Osteoblast (primary cell): ENCODE measurements at regions not wholly inside any gene's neighbourhood (a gene's known extent, or its start where the extent isn't known, plus 50 kb on each side); places are given as distances from the start of the nearest gene placed in this dataset.

ENCODE experiments used
- DNase-seq: peaks from one replicate; pipeline ENCODE4 v3.0.0; 2011; ENCODE audit warnings: low spot score, mixed read lengths; ENCODE audit not compliant: insufficient read length; ENCODE audit errors: missing footprints
- H2AFZ ChIP-seq: 2 replicates; pipeline ENCODE4 v1.6.0; 2011; ENCODE audit warnings: mild to moderate bottlenecking, low read length
- H3K27ac ChIP-seq: 2 replicates; pipeline ENCODE4 v1.5.1; 2011; ENCODE audit warnings: mild to moderate bottlenecking, low read depth, low read length, moderate library complexity
- H3K27me3 ChIP-seq: 2 replicates; pipeline ENCODE4 v1.6.0; 2012; ENCODE audit warnings: mild to moderate bottlenecking, control low read depth, inconsistent platforms, low read length, moderate library complexity; ENCODE audit not compliant: insufficient read depth
- H3K36me3 ChIP-seq: 2 replicates; pipeline ENCODE4 v1.5.1; 2011; ENCODE audit warnings: mild to moderate bottlenecking, low read length, control low read depth, moderate library complexity; ENCODE audit not compliant: insufficient read depth
- H3K4me1 ChIP-seq: 2 replicates; pipeline ENCODE4 v1.5.1; 2011; ENCODE audit warnings: mild to moderate bottlenecking, low read length, control low read depth, moderate library complexity; ENCODE audit not compliant: insufficient read depth
- H3K4me2 ChIP-seq: 2 replicates; pipeline ENCODE4 v1.6.0; 2011; ENCODE audit warnings: mild to moderate bottlenecking, low read length; ENCODE audit not compliant: insufficient read depth
- H3K4me3 ChIP-seq: fragments of 200-600 bp; sonication (generic); 3 replicates; pipeline ENCODE4 v1.5.1; 2012; ENCODE audit warnings: mild to moderate bottlenecking, low read length, inconsistent platforms; ENCODE audit not compliant: insufficient read depth
- H3K79me2 ChIP-seq: 2 replicates; pipeline ENCODE4 v1.6.0; 2012; ENCODE audit warnings: mild to moderate bottlenecking, low read length, control low read depth, inconsistent platforms; ENCODE audit not compliant: insufficient read depth
- H3K9me3 ChIP-seq: 2 replicates; pipeline ENCODE4 v1.5.1; 2011; ENCODE audit warnings: low read depth, low read length, control low read depth
- H4K20me1 ChIP-seq: 2 replicates; pipeline ENCODE4 v1.6.0; 2012; ENCODE audit warnings: mild to moderate bottlenecking, low read length, control low read depth; ENCODE audit not compliant: insufficient read depth
- CTCF ChIP-seq: IDR thresholded peaks from 2 replicates; pipeline ENCODE4 v1.5.1; 2011; ENCODE audit warnings: mild to moderate bottlenecking, low read depth, low read length, moderate library complexity; ENCODE audit errors: extremely low read depth

GRCh38 chr7:9240001-9240400, 806.6 kb downstream of the NXPH1 start:
- no peak for TF ChIP-seq CTCF
- Histone ChIP-seq H2AFZ (no peak overlapping the region), H3K27ac (no peak overlapping the region), H3K4me1 (no peaks in the 10 kb centered on the region), H4K20me1 (no peaks in the 10 kb centered on the region), H3K36me3 (no peaks in the 10 kb centered on the region), H3K4me2 (no peak overlapping the region), H3K9me3 (no peaks in the 10 kb centered on the region), H3K4me3 (no peak overlapping the region), H3K27me3 (no peaks in the 10 kb centered on the region), H3K79me2 (no peaks in the 10 kb centered on the region)
- DNase-seq = no peak

- no peaks in the 10 kb centered on the region for H3K9me3 ChIP-seq
- no peak overlapping the region for H3K4me2 ChIP-seq
- no peaks in the 10 kb centered on the region for H3K27me3 ChIP-seq
- H3K4me1 ChIP-seq = no peaks in the 10 kb centered on the region
- H4K20me1 ChIP-seq = no peaks in the 10 kb centered on the region
- TF ChIP-seq CTCF = no peak
- no peaks in the 10 kb centered on the region for H3K79me2 ChIP-seq
- no peak overlapping the region for H3K4me3 ChIP-seq
- H2AFZ ChIP-seq = no peak overlapping the region
- no peak overlapping the region for H3K27ac ChIP-seq
- DNase-seq = no peak
- H3K36me3 ChIP-seq = no peaks in the 10 kb centered on the region
Observed at GRCh38 chr7:9241826-9242225, 808.4 kb downstream of the NXPH1 start.

DNA sequence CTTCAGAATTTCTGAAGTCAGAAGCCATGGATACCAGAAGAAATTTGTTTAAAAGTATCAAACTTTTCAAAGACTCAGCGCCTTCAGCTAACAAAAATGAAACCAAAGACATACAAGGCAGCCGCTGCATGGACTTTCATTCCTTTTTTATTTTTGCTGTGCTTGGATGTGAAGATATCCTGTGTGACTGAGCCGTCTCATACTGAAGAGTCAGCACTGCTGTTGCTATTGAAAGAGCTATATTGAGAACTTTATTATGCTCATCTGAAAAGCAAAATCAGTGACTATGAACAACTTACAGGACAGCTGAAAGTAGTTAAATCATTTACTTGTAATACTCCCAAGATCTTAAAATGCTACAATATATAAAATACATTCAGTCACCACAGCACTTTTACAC, 809.2 kb downstream of the NXPH1 start:
- H3K79me2 ChIP-seq = no peaks in the 10 kb centered on the region
- no peak for TF ChIP-seq CTCF
- no peak overlapping the region for H2AFZ ChIP-seq

GRCh38 chr7:9250876-9251275, 817.5 kb downstream of the NXPH1 start:
- no peaks in the 10 kb centered on the region for H3K79me2 ChIP-seq
- H2AFZ ChIP-seq = no peak overlapping the region
- H3K36me3 ChIP-seq = no peaks in the 10 kb centered on the region
- peaks cover 5% of the 10 kb centered on the region for H3K9me3 ChIP-seq
- no peak for DNase-seq
- H3K27me3 ChIP-seq = no peaks in the 10 kb centered on the region
- H3K4me2 ChIP-seq = no peak overlapping the region
- no peaks in the 10 kb centered on the region for H4K20me1 ChIP-seq
- no peak overlapping the region for H3K4me3 ChIP-seq
- no peak overlapping the region for H3K27ac ChIP-seq
- TF ChIP-seq CTCF = no peak
- H3K4me1 ChIP-seq = no peaks in the 10 kb centered on the region

More for the DNA sequence above, 809.2 kb downstream of the NXPH1 start:
- DNase-seq = no peak
- Histone ChIP-seq H3K27me3 (no peaks in the 10 kb centered on the region), H3K9me3 (no peaks in the 10 kb centered on the region), H3K4me3 (no peak overlapping the region), H3K4me2 (no peak overlapping the region), H3K36me3 (no peaks in the 10 kb centered on the region), H3K27ac (no peak overlapping the region), H4K20me1 (no peaks in the 10 kb centered on the region), H3K4me1 (no peaks in the 10 kb centered on the region)
